GM10248 (cell line): ENCODE measurements at regions not wholly inside any gene's neighbourhood (a gene's known extent, or its start where the extent isn't known, plus 50 kb on each side); places are given as distances from the start of the nearest gene placed in this dataset.

Experiments used
- CTCF ChIA-PET: fragments of 300-600 bp; sonication (Branson Sonifier 250); formaldehyde crosslinking; extraction: SDS; loops from one replicate; lab custom pipeline; 2021; ENCODE audit warnings: antibody characterized with exemption; lab: Yijun Ruan, JAX
- POLR2A ChIA-PET: fragments of 350-650 bp; sonication (Branson Sonifier 250); formaldehyde crosslinking; extraction: SDS; loops from one replicate; lab custom pipeline; 2020; ENCODE audit warnings: antibody characterized with exemption; lab: Yijun Ruan, JAX
- DNase-seq: peaks from one replicate; pipeline ENCODE4 v3.0.0; 2012; ENCODE audit errors: extremely low spot score
- CTCF ChIP-seq: IDR thresholded peaks from 2 replicates; pipeline ENCODE4 v1.5.1; 2012; ENCODE audit warnings: mild to moderate bottlenecking, low read depth; ENCODE audit errors: extremely low read depth, missing control alignments, control extremely low read depth

DNA sequence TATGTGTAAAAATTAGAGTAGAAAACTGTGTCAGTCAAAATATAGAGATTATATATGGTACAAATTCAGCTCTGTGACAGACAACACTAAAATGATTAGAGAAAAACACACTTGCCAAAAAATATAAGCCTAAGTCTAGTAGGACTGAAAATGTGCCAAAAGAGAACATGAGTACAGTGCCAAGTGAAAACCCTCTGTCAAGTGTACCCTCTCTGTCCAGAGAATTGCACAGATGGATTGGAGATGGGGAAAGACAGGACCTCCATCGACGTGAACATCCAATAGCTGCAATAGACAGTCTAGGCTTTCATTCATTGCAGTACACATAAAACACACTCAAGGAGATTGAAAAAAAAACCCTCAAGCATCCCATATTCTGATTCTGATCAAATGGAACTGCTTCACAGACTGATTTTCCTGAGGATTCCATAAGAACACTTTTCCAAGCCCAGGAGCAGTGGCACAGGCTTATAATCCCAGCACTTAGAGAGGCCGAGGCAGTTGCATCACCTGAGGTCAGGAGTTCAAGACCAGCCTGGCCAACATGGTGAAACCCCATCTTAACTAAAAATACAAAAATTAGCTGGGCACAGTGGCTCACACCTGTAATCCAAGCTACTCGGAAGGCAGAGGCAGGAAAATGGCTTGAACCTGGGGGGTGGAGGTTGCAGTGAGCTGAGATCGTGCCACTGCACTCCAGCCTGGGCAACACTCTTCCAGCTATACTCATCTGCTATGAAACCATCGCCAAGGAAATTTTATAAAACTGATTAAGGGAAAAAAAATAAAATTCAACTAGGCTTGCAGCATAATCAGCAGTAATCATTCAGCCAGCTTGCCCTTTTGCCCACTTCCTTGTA lies 110.0 kb upstream of the TRIM24 start:
- no peak for DNase-seq
- POLR2A ChIA-PET: no interaction called here
- CTCF ChIA-PET: no interaction called here
- no peak for TF ChIP-seq CTCF

- no peak for DNase-seq
- POLR2A ChIA-PET: no interaction called here
- CTCF ChIA-PET: no interaction called here
- no peak for TF ChIP-seq CTCF
Measured at GRCh38 chr7:138350701-138351357, 109.2 kb upstream of the TRIM24 start.

GRCh38 chr7:138352570-138353461 lies 107.2 kb upstream of the TRIM24 start:
- no peak for DNase-seq
- no peak for TF ChIP-seq CTCF
- POLR2A ChIA-PET: no interaction called here

DNA sequence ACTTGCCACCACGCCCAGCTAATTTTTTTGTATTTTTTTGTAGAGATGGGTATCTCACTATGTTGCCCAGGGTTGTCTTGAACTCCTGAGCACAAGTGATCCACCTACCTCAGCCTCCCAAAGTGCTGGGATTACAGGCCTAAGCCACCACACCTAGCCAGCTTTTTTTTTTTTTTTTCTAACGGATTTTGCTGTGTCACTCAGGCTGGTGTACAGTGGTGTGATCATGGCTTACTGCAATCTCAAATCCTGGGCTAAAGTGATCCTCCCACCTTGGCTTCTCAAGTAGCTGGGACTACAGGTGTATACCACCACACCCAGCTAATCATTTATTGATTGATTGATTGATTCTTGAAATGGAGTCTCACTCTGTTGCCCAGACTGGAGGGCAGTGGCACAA lies 106.0 kb upstream of the TRIM24 start:
- DNase-seq: no peak
- ChIA-PET CTCF (no interaction called here), POLR2A (no interaction called here)
- no peak for TF ChIP-seq CTCF

More at GRCh38 chr7:138352570-138353461, 107.2 kb upstream of the TRIM24 start:
- CTCF ChIA-PET: no interaction called here

DNA sequence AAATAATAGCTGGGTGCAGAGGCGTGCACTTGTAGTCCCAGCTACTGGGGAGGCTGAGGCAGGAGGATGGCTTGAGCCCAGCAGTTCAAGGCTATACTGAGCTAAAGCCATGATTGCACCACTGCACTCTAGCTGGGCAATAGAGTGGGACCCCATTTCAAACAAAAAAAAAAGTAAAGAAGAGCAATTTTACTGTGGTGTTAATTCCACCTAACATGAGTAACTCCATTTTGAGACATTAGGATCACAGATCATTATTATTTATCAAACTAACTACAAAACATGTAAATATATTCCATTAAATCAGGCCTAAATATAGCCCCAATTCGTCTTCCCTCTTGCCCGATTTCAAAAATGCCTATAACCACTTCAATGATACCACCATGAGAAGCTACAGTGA lies 104.8 kb upstream of the TRIM24 start:
- DNase-seq: no peak
- POLR2A ChIA-PET: no interaction called here
- TF ChIP-seq CTCF: no peak
- CTCF ChIA-PET: interaction anchor here (1.3 kb wide), 1 partner anchor 16 kb away, joined by 3 read pairs; no protein-coding TSS in a partner anchor

- no peak for TF ChIP-seq CTCF
- no peak for DNase-seq
- ChIA-PET POLR2A (no interaction called here), CTCF (no interaction called here)
Measured at GRCh38 chr7:138358850-138359341, 101.2 kb upstream of the TRIM24 start.
